Smooth muscle cell (in vitro differentiated cells): ENCODE measurements at regions not wholly inside any gene's neighbourhood (a gene's known extent, or its start where the extent isn't known, plus 50 kb on each side); places are given as distances from the start of the nearest gene placed in this dataset.

ENCODE experiments used
- DNase-seq: peaks from one replicate; lab custom pipeline; 2025; ENCODE audit not compliant: unreplicated experiment; lab: John Stamatoyannopoulos, UW
- H2AFZ ChIP-seq: fragments of 200-600 bp; sonication (generic); 2 replicates; pipeline ENCODE4 v1.6.0; 2016; ENCODE audit warnings: antibody characterized with exemption, low read depth, mild to moderate bottlenecking
- H3F3A ChIP-seq: fragments of 200-600 bp; sonication (generic); 2 replicates; pipeline ENCODE4 v1.6.0; 2017; ENCODE audit warnings: antibody characterized with exemption, low read depth
- H3K27ac ChIP-seq: fragments of 200-600 bp; sonication (generic); 2 replicates; pipeline ENCODE4 v1.5.1; 2016; ENCODE audit warnings: low read depth, mild to moderate bottlenecking
- H3K27me3 ChIP-seq: fragments of 200-600 bp; sonication (generic); 2 replicates; pipeline ENCODE4 v1.6.1; 2016; ENCODE audit warnings: low read depth, mild to moderate bottlenecking
- H3K36me3 ChIP-seq: fragments of 200-600 bp; sonication (generic); 2 replicates; pipeline ENCODE4 v1.5.1; 2016; ENCODE audit warnings: low read depth
- H3K4me1 ChIP-seq: fragments of 200-600 bp; sonication (generic); 2 replicates; pipeline ENCODE4 v1.5.1; 2016; ENCODE audit warnings: low read depth
- H3K4me2 ChIP-seq: fragments of 200-600 bp; sonication (generic); 2 replicates; pipeline ENCODE4 v1.6.0; 2016; ENCODE audit warnings: mild to moderate bottlenecking
- H3K4me3 ChIP-seq: fragments of 200-600 bp; sonication (generic); 2 replicates; pipeline ENCODE4 v1.5.1; 2016; ENCODE audit warnings: mild to moderate bottlenecking
- H3K79me2 ChIP-seq: fragments of 200-600 bp; sonication (generic); 2 replicates; pipeline ENCODE4 v1.6.0; 2016; ENCODE audit warnings: low read depth, mild to moderate bottlenecking
- H3K9ac ChIP-seq: fragments of 200-600 bp; sonication (generic); 2 replicates; pipeline ENCODE4 v1.6.0; 2016; ENCODE audit warnings: low read depth
- H3K9me3 ChIP-seq: fragments of 200-600 bp; sonication (generic); replicated peaks from 2 replicates; pipeline ENCODE4 v1.5.1; 2016; ENCODE audit warnings: low read depth
- H4K20me1 ChIP-seq: fragments of 200-600 bp; sonication (generic); 2 replicates; pipeline ENCODE4 v1.6.0; 2016; ENCODE audit warnings: low read depth
- WGBS: methylation state at CpG from one replicate; pipeline ENCODE4 v1.1.7; 2016; ENCODE audit warnings: low lambda C conversion rate; 5-methylcytosine and 5-hydroxymethylcytosine counted together
- TF ChIP-seq, protein P1 (sequence below): fragments of 200-600 bp; sonication (generic); IDR thresholded peaks from 2 replicates; pipeline ENCODE4 v1.5.1; 2017; ENCODE audit warnings: borderline replicate concordance, mild to moderate bottlenecking, antibody characterized with exemption; ENCODE audit not compliant: insufficient read depth, poor library complexity, severe bottlenecking

DNA sequence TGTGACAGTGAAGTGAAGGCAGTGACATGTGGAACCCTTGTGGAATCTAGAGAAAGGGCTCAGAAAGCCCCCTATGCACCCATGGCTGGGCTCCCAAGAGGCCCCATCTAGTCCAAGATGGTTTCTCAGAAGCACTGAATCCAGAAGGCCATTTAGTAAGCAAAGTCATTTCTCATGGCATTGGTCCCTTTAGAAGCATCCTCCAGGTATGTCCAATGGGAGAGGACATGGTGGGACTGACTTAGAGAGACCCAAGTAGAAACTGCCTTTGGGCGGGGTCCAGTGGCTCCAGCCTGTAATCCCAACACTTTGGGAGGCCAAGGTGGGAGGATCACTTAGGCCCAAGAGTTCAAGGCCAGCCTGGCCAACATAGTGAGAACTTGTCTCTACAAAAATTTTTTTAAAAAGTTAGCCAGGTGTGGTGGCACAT is 72.5 kb upstream of the RMDN2 start:
- no peak for DNase-seq
- no peak overlapping the region for H3K4me2 ChIP-seq
- no peaks in the 10 kb centered on the region for H4K20me1 ChIP-seq
- H3K4me3 ChIP-seq = no peak overlapping the region
- TF ChIP-seq, protein P1, sequence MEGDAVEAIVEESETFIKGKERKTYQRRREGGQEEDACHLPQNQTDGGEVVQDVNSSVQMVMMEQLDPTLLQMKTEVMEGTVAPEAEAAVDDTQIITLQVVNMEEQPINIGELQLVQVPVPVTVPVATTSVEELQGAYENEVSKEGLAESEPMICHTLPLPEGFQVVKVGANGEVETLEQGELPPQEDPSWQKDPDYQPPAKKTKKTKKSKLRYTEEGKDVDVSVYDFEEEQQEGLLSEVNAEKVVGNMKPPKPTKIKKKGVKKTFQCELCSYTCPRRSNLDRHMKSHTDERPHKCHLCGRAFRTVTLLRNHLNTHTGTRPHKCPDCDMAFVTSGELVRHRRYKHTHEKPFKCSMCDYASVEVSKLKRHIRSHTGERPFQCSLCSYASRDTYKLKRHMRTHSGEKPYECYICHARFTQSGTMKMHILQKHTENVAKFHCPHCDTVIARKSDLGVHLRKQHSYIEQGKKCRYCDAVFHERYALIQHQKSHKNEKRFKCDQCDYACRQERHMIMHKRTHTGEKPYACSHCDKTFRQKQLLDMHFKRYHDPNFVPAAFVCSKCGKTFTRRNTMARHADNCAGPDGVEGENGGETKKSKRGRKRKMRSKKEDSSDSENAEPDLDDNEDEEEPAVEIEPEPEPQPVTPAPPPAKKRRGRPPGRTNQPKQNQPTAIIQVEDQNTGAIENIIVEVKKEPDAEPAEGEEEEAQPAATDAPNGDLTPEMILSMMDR = no peak
- 93% methylated on average over 1 of the region's 1 CpG for WGBS
- no peaks in the 10 kb centered on the region for H3F3A ChIP-seq
- no peaks in the 10 kb centered on the region for H3K4me1 ChIP-seq
- no peaks in the 10 kb centered on the region for H3K79me2 ChIP-seq
- H3K27me3 ChIP-seq = peaks cover 1% of the 10 kb centered on the region
- no peak overlapping the region for H3K9ac ChIP-seq
- no peaks in the 10 kb centered on the region for H3K9me3 ChIP-seq
- H3K27ac ChIP-seq = no peak overlapping the region
- H2AFZ ChIP-seq = no peak overlapping the region
- no peaks in the 10 kb centered on the region for H3K36me3 ChIP-seq

GRCh38 chr2:37854676-37855282 is 70.3 kb upstream of the RMDN2 start:
- 90% methylated on average over 7 of the region's 7 CpGs for WGBS

DNA sequence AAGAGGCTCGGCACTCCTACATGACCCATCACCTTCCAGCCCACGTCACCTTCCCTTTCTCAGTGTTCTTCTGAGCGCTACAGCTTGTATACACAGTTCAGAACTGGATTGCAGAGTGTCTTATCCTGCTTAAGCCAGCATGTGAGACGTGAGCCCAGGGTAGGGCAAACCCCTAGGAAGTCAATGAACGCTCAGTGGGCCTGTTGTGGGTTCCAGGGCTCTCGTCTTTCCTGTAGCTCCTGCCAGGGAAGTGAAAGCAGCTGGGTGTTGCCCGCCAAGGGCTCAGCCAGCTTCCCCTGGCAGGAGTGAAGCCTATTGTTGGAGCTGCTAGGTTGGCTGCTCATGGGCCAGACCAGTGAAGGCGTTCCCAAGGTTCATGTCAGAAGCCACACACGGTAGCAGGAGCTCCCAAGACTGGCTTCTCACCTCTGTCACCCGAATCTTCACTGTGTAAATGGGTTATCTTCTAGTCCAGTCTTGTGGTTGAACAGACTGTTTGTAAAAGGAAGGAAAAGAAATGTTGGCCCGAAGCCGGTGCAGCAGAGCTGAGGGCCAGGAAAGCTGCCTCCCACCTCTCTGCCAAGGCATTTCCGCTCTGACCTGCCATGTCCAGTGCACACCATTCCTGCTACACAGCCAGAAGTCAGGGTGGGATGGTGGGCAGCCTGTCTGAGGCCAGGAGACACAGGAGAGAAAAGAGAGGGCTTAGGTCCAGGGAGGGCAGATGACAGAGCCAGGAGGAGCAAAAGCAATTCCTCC is 69.6 kb upstream of the RMDN2 start:
- H3K9ac ChIP-seq = no peak overlapping the region
- no peak overlapping the region for H3K4me3 ChIP-seq
- H3K4me1 ChIP-seq = no peaks in the 10 kb centered on the region
- H4K20me1 ChIP-seq = no peaks in the 10 kb centered on the region
- no peak for DNase-seq
- H3K27me3 ChIP-seq = peaks cover 4% of the 10 kb centered on the region
- WGBS = 72% methylated on average over 13 of the region's 13 CpGs
- H3K27ac ChIP-seq = no peak overlapping the region
- H3F3A ChIP-seq = no peaks in the 10 kb centered on the region
- H2AFZ ChIP-seq = no peak overlapping the region
- H3K4me2 ChIP-seq = peak overlapping the region; percentile 53
- no peaks in the 10 kb centered on the region for H3K79me2 ChIP-seq
- no peaks in the 10 kb centered on the region for H3K36me3 ChIP-seq
- H3K9me3 ChIP-seq = no peaks in the 10 kb centered on the region
- TF ChIP-seq, protein P1 = no peak

More at GRCh38 chr2:37854676-37855282, 70.3 kb upstream of the RMDN2 start:
- H3K4me3 ChIP-seq = no peak overlapping the region
- no peaks in the 10 kb centered on the region for H3K79me2 ChIP-seq
- no peak for DNase-seq
- no peaks in the 10 kb centered on the region for H3K27me3 ChIP-seq
- no peaks in the 10 kb centered on the region for H3F3A ChIP-seq
- H3K36me3 ChIP-seq = no peaks in the 10 kb centered on the region
- no peak overlapping the region for H3K27ac ChIP-seq
- H3K4me2 ChIP-seq = no peak overlapping the region
- H3K9ac ChIP-seq = no peak overlapping the region
- TF ChIP-seq, protein P1 = no peak
- H4K20me1 ChIP-seq = no peaks in the 10 kb centered on the region
- no peak overlapping the region for H2AFZ ChIP-seq
- no peaks in the 10 kb centered on the region for H3K9me3 ChIP-seq
- no peaks in the 10 kb centered on the region for H3K4me1 ChIP-seq
